Stimulated activated CD8-positive, alpha-beta memory T cell treated with anti-CD3 and anti-CD28 coated beads, Interleukin-12 subunit alpha, Interleukin-12 subunit beta, amount 100 ng/mL, for 1 hour (primary cell): ENCODE measurements at regions not wholly inside any gene's neighbourhood (a gene's known extent, or its start where the extent isn't known, plus 50 kb on each side); places are given as distances from the start of the nearest gene placed in this dataset.

Experiments used
- DNase-seq: peaks from one replicate; pipeline ENCODE4 v3.0.0-alpha.2; 2020; ENCODE audit warnings: low read depth

- no peak for DNase-seq
Measured at GRCh38 chr1:25055961-25056360, 125.9 kb upstream of the RUNX3 start.

GRCh38 chr1:25055324-25055780 is 125.3 kb upstream of the RUNX3 start:
- DNase-seq, result no peak

GRCh38 chr1:25054526-25055323 is 124.6 kb upstream of the RUNX3 start:
- DNase-seq, result no peak

- no peak for DNase-seq
Measured at GRCh38 chr1:25053576-25054250, 123.6 kb upstream of the RUNX3 start.

GRCh38 chr1:25051906-25052305 is 121.8 kb upstream of the RUNX3 start:
- no peak for DNase-seq

GRCh38 chr1:25051504-25051903 is 121.4 kb upstream of the RUNX3 start:
- DNase-seq, result no peak

- no peak for DNase-seq
Measured at GRCh38 chr1:25050165-25050564, 120.1 kb upstream of the RUNX3 start.

GRCh38 chr1:25049190-25049589 is 119.1 kb upstream of the RUNX3 start:
- no peak for DNase-seq

- DNase-seq, result no peak
Measured at GRCh38 chr1:25048728-25049127, 118.7 kb upstream of the RUNX3 start.

GRCh38 chr1:25047506-25048240 is 117.6 kb upstream of the RUNX3 start:
- DNase-seq, result no peak

- no peak for DNase-seq
Measured at GRCh38 chr1:25046194-25046532, 116.1 kb upstream of the RUNX3 start.

- no peak for DNase-seq
Measured at GRCh38 chr1:25045480-25046193, 115.6 kb upstream of the RUNX3 start.

GRCh38 chr1:25043228-25043580 is 113.1 kb upstream of the RUNX3 start:
- DNase-seq, result no peak

GRCh38 chr1:25042331-25043227 is 112.5 kb upstream of the RUNX3 start:
- no peak for DNase-seq

- no peak for DNase-seq
Measured at GRCh38 chr1:25041916-25042315, 111.8 kb upstream of the RUNX3 start.

- no peak for DNase-seq
Measured at GRCh38 chr1:25040122-25040685, 110.1 kb upstream of the RUNX3 start.

- DNase-seq, result no peak
Measured at GRCh38 chr1:25039229-25039628, 109.2 kb upstream of the RUNX3 start.

GRCh38 chr1:25038699-25039098 is 108.6 kb upstream of the RUNX3 start:
- no peak for DNase-seq

- no peak for DNase-seq
Measured at GRCh38 chr1:25037174-25038074, 107.3 kb upstream of the RUNX3 start.

- no peak for DNase-seq
Measured at GRCh38 chr1:25036117-25036546, 106.1 kb upstream of the RUNX3 start.
